Activated T-helper 17 cell treated with anti-CD3 and anti-CD28 coated beads, Interleukin-2, amount 50 U/mL, for 72 hours (primary cell): ENCODE measurements at regions not wholly inside any gene's neighbourhood (a gene's known extent, or its start where the extent isn't known, plus 50 kb on each side); places are given as distances from the start of the nearest gene placed in this dataset.
A peak's percentile ranks its signal among the peaks of the same experiment; 100 is the strongest.

ENCODE experiments used
- ATAC-seq: fragments of 150-1000 bp; cut with Tn5 transposase; replicated peaks from 2 replicates; pipeline ENCODE4 v1.10.0; 2021; ENCODE audit warnings: mild to moderate bottlenecking, moderate library complexity
- H3K27ac Mint-ChIP-seq: one replicate; pipeline ENCODE4 v1.8.0; 2022; ENCODE audit warnings: mixed read lengths
- H3K27me3 Mint-ChIP-seq: one replicate; pipeline ENCODE4 v1.8.0; 2022; ENCODE audit warnings: mixed read lengths
- H3K36me3 Mint-ChIP-seq: one replicate; pipeline ENCODE4 v1.8.0; 2022; ENCODE audit warnings: low read depth, mild to moderate bottlenecking, mixed read lengths
- H3K4me1 Mint-ChIP-seq: one replicate; pipeline ENCODE4 v1.8.0; 2022; ENCODE audit warnings: mixed read lengths
- H3K4me3 Mint-ChIP-seq: one replicate; pipeline ENCODE4 v1.8.0; 2022; ENCODE audit warnings: mild to moderate bottlenecking, mixed read lengths
- H3K9me3 Mint-ChIP-seq: one replicate; pipeline ENCODE4 v1.8.0; 2022; ENCODE audit warnings: mixed read lengths

DNA sequence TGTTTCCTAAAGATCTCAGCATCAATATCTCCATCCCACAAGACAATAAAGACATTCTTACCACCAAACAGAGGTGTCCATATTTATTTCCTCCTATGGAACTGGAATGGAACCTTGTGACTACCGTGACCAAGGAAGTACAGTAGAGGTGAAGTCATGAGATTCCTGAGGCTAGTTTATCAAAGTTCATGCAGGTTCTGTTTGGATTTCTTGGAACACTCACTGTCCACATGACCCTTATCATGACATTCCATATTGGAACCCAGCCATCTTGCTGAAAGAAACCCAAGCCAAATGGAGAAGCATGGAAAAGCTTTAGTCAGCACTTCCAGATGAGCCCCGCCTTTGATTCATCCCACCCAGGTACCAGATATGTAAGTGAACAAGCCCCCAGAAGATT is 516.0 kb upstream of the POU3F3 start:
- H3K9me3 Mint-ChIP-seq: peaks cover 6% of the 10 kb centered on the region
- H3K4me1 Mint-ChIP-seq: no peaks in the 10 kb centered on the region
- H3K27ac Mint-ChIP-seq: no peak overlapping the region
- no peak overlapping the region for H3K4me3 Mint-ChIP-seq
- ATAC-seq: no peak
- peaks cover 3% of the 10 kb centered on the region for H3K27me3 Mint-ChIP-seq
- no peaks in the 10 kb centered on the region for H3K36me3 Mint-ChIP-seq

GRCh38 chr2:104340162-104340561 is 513.8 kb upstream of the POU3F3 start:
- Mint-ChIP-seq H3K27ac (no peak overlapping the region), H3K27me3 (peaks cover 14% of the 10 kb centered on the region), H3K4me3 (no peak overlapping the region), H3K36me3 (no peaks in the 10 kb centered on the region), H3K4me1 (no peaks in the 10 kb centered on the region), H3K9me3 (peaks cover 10% of the 10 kb centered on the region)
- no peak for ATAC-seq

DNA sequence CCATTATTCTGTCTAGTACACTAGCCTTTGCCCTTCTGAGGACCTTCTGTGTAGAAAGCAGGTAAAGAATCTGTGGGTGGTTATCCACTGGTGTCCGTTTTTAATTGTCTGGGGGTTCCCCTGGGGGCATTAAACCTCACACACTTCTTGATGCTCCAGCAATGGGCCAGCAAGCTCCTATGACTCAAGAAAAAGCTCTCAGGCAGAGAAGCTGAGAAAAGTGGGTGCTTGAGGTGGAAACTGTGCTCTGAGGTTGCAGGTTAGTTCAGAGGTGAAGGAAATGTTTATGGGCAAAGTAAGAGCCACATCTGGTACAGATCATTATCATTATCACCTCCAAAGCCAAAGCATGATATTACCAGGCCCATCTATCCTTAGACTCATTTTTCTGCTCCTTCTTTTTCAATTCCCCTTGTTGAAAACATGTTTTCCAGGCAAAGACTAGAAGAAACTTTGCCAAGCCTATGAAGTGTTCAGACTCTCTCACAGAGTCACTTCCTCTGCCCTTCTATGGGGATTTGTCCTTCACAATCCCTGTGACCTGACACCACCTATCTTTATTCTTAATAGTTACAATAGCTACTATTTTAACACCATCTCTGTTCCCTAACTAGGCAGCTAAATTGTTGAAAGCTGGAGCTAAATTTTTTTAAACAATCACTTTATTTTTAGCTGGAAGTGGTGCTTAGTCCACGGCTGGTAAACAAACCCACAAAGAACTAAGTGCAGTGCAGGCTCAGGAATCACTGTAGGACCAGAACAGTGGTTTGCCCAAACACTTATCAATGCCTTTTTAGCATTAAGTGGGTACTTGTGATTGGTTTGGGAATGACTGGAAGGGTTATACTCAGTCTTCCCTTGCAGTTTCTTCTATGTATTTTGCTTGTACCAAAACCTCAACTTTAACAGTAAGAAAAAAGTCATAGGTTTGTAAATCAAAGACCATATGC is 512.8 kb upstream of the POU3F3 start:
- H3K4me3 Mint-ChIP-seq: no peak overlapping the region
- no peaks in the 10 kb centered on the region for H3K4me1 Mint-ChIP-seq
- no peak overlapping the region for H3K27ac Mint-ChIP-seq
- H3K36me3 Mint-ChIP-seq: no peaks in the 10 kb centered on the region
- H3K9me3 Mint-ChIP-seq: peaks cover 12% of the 10 kb centered on the region
- peaks cover 13% of the 10 kb centered on the region for H3K27me3 Mint-ChIP-seq
- ATAC-seq: no peak

GRCh38 chr2:104344306-104344705 is 509.6 kb upstream of the POU3F3 start:
- no peak overlapping the region for H3K27ac Mint-ChIP-seq

GRCh38 chr2:104344985-104345384 is 508.9 kb upstream of the POU3F3 start:
- Mint-ChIP-seq H3K4me1 (no peaks in the 10 kb centered on the region), H3K4me3 (no peak overlapping the region), H3K9me3 (peaks cover 9% of the 10 kb centered on the region)

More at GRCh38 chr2:104344306-104344705, 509.6 kb upstream of the POU3F3 start:
- peaks cover 9% of the 10 kb centered on the region for H3K9me3 Mint-ChIP-seq
- no peak for ATAC-seq
- H3K27me3 Mint-ChIP-seq: peaks cover 11% of the 10 kb centered on the region
- H3K36me3 Mint-ChIP-seq: no peaks in the 10 kb centered on the region
- no peak overlapping the region for H3K4me3 Mint-ChIP-seq
- H3K4me1 Mint-ChIP-seq: no peaks in the 10 kb centered on the region

GRCh38 chr2:104358122-104358521 is 495.8 kb upstream of the POU3F3 start:
- Mint-ChIP-seq H3K4me3 (no peak overlapping the region), H3K27ac (no peak overlapping the region)

More at GRCh38 chr2:104344985-104345384, 508.9 kb upstream of the POU3F3 start:
- ATAC-seq: no peak
- H3K36me3 Mint-ChIP-seq: no peaks in the 10 kb centered on the region
- peaks cover 11% of the 10 kb centered on the region for H3K27me3 Mint-ChIP-seq
- no peak overlapping the region for H3K27ac Mint-ChIP-seq

DNA sequence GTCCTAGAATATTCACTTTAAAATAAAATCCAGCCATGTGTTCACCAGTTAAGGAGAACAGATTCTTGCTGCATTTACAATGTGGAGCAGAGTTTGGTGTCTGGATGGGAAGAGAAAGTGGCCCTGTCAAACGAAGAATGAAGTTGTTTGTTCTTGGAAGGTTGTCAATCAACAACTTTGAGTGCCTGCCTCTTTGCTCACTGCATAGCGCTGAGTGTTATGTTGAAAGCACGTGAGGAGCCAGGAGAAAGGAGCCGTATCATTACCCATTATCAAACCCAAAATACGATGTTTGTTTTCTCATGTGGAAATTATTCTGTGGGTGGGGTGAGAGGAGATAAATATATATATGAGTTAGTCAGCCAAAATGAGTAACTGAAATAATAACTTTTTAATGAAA is 492.5 kb upstream of the POU3F3 start:
- no peak overlapping the region for H3K27ac Mint-ChIP-seq
- no peak overlapping the region for H3K4me3 Mint-ChIP-seq
- ATAC-seq: no peak
- no peaks in the 10 kb centered on the region for H3K4me1 Mint-ChIP-seq
- peaks cover 5% of the 10 kb centered on the region for H3K9me3 Mint-ChIP-seq
- H3K27me3 Mint-ChIP-seq: no peaks in the 10 kb centered on the region
- H3K36me3 Mint-ChIP-seq: no peaks in the 10 kb centered on the region

More at GRCh38 chr2:104358122-104358521, 495.8 kb upstream of the POU3F3 start:
- Mint-ChIP-seq H3K4me1 (no peaks in the 10 kb centered on the region), H3K27me3 (no peaks in the 10 kb centered on the region), H3K9me3 (peaks cover 5% of the 10 kb centered on the region), H3K36me3 (no peaks in the 10 kb centered on the region)
- no peak for ATAC-seq

DNA sequence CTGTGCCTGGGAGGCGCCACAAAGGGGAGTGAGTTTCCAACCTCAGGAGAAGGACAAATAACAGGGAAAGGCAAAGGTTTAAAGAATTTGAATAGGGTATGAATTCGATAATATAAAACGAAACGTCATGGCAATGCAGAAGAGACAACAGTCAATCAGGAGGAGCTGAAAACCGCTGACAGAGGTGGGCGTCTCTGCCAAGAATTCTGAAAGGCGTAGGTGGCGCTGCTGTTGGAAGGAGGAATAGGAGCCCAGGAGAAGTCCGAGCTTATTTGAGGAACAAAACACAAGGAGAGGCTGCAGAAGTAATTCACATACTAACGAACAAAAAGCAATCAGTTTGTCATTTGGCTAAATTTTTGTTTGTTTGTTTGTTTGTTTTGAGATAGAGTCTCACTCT is 485.8 kb upstream of the POU3F3 start:
- H3K36me3 Mint-ChIP-seq: no peaks in the 10 kb centered on the region
- no peaks in the 10 kb centered on the region for H3K9me3 Mint-ChIP-seq
- H3K4me1 Mint-ChIP-seq: no peaks in the 10 kb centered on the region
- no peak overlapping the region for H3K4me3 Mint-ChIP-seq
- H3K27ac Mint-ChIP-seq: no peak overlapping the region
- no peaks in the 10 kb centered on the region for H3K27me3 Mint-ChIP-seq
- no peak for ATAC-seq

DNA sequence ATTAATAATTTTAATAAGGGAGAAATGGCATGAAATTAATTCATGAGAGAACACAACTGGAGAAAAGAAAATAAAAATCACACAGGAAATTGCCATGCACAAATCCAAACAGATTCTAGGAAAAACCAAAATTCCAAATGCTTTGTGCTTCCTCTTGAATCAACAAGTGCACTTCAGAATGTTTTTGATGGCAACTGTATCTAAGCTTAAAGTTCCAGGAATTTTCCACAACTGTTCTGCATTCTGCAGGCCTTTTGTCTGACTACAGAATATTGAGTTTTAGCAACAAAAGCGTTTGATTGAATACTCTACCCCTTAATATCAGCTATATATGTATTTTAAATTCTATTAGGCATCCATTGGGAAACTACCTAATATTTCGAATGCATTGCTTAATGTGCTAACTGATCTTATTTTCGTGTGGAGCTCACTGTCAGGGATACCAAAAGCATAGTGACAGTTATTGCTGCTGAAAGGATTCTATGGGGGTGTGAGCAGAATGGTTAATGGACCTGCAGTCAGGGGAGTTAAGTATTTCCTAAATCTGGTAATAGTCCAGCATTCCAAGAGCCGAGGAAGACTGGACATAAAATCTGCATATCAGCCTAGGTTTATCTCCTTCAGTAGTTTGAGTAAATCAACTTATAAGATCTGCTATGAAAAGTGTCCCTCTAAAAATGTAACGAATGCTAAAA is 482.7 kb upstream of the POU3F3 start:
- Mint-ChIP-seq H3K27ac (no peak overlapping the region), H3K4me3 (no peak overlapping the region), H3K27me3 (no peaks in the 10 kb centered on the region), H3K9me3 (no peaks in the 10 kb centered on the region), H3K36me3 (no peaks in the 10 kb centered on the region), H3K4me1 (no peaks in the 10 kb centered on the region)
- no peak for ATAC-seq

- no peak for ATAC-seq
- Mint-ChIP-seq H3K27me3 (no peaks in the 10 kb centered on the region), H3K36me3 (no peaks in the 10 kb centered on the region), H3K9me3 (peaks cover 3% of the 10 kb centered on the region), H3K4me3 (no peak overlapping the region), H3K4me1 (peaks cover 8% of the 10 kb centered on the region), H3K27ac (no peak overlapping the region)
These were observed 478.7 kb upstream of the POU3F3 start for GRCh38 chr2:104375206-104375605.

DNA sequence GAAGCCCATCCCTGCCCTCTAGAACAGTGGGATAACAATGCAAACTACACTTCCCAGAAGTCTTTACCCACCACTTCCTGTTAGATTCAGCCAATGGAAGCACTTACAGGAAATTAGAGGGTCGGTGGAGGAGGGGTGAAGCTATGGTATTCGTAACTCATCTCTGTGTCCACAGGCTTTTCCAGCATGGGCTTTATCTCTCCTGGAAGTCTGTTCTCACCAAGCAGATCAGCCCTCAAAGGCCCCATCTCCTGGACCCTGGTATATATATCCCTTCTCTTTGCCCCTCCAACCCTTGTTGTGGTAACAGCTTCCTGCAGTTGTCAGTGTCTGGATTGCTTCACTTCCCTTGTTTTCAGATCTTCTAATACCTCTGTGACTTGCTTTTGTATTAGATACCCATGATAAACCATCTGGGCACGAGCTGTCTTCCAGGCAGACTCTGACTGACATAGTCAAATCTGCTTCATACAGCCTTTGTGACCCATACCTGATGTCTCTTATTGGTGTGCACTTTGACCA is 475.0 kb upstream of the POU3F3 start:
- peak overlapping the region; percentile 71 for H3K27ac Mint-ChIP-seq
- ATAC-seq: peak; percentile 37

DNA sequence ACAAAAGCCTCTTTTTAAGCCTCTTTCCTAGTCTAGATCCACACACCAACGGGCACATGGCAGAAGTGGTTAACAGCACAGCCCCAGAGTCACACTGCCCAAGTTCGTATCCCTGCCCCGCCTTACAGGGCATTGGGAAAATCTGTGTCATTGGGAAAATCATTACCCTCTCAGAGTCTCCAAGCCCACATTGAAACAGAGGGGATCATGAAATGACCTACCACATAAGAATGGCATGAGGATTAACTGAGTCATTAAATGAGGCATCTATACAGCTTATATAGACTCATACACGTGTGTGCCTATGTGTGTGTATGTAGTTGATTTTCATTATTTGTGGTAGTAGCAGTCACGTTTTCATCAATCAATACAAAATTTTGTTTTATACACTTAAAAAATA is 469.0 kb upstream of the POU3F3 start:
- Mint-ChIP-seq H3K27me3 (peaks cover 5% of the 10 kb centered on the region), H3K27ac (no peak overlapping the region), H3K9me3 (peaks cover 4% of the 10 kb centered on the region), H3K4me1 (no peaks in the 10 kb centered on the region), H3K4me3 (no peak overlapping the region), H3K36me3 (no peaks in the 10 kb centered on the region)
- ATAC-seq: no peak

More for the DNA sequence above, 475.0 kb upstream of the POU3F3 start:
- H3K4me1 Mint-ChIP-seq: peaks cover 8% of the 10 kb centered on the region
- no peaks in the 10 kb centered on the region for H3K27me3 Mint-ChIP-seq
- peaks cover 6% of the 10 kb centered on the region for H3K9me3 Mint-ChIP-seq
- H3K4me3 Mint-ChIP-seq: peak overlapping the region; percentile 65
- H3K36me3 Mint-ChIP-seq: no peaks in the 10 kb centered on the region

- Mint-ChIP-seq H3K4me1 (no peaks in the 10 kb centered on the region), H3K4me3 (no peak overlapping the region), H3K36me3 (no peaks in the 10 kb centered on the region), H3K27me3 (peaks cover 5% of the 10 kb centered on the region), H3K9me3 (peaks cover 4% of the 10 kb centered on the region), H3K27ac (no peak overlapping the region)
- no peak for ATAC-seq
These were observed 468.2 kb upstream of the POU3F3 start for GRCh38 chr2:104385743-104386142.

GRCh38 chr2:104388296-104388695 is 465.6 kb upstream of the POU3F3 start:
- no peak for ATAC-seq
- no peak overlapping the region for H3K27ac Mint-ChIP-seq
- H3K4me1 Mint-ChIP-seq: no peaks in the 10 kb centered on the region
- no peaks in the 10 kb centered on the region for H3K36me3 Mint-ChIP-seq
- H3K4me3 Mint-ChIP-seq: no peak overlapping the region
- H3K27me3 Mint-ChIP-seq: peaks cover 5% of the 10 kb centered on the region
- peaks cover 3% of the 10 kb centered on the region for H3K9me3 Mint-ChIP-seq

- Mint-ChIP-seq H3K27me3 (peaks cover 3% of the 10 kb centered on the region), H3K27ac (no peak overlapping the region), H3K36me3 (no peaks in the 10 kb centered on the region), H3K4me3 (no peak overlapping the region), H3K9me3 (peaks cover 4% of the 10 kb centered on the region), H3K4me1 (no peaks in the 10 kb centered on the region)
- ATAC-seq: no peak
These were observed 451.1 kb upstream of the POU3F3 start for GRCh38 chr2:104402825-104403224.
